GM13977 (cell line): ENCODE measurements at regions not wholly inside any gene's neighbourhood (a gene's known extent, or its start where the extent isn't known, plus 50 kb on each side); places are given as distances from the start of the nearest gene placed in this dataset.
A peak's percentile ranks its signal among the peaks of the same experiment; 100 is the strongest.

ENCODE experiments used
- DNase-seq: peaks from one replicate; pipeline ENCODE4 v3.0.0; 2012; ENCODE audit warnings: low spot score
- in situ Hi-C: fragments of 300-500 bp; cut with MboI; formaldehyde crosslinking; loops from one replicate; pipeline ENCODE4 v1.12.0; 2022; ENCODE audit warnings: low sequenced_read_pairs, low pct_unique_long_range_greater_than_20kb, mixed read lengths, inconsistent platforms; ENCODE audit not compliant: unreplicated experiment
- TF ChIP-seq, protein P1 (sequence below): IDR thresholded peaks from 2 replicates; pipeline ENCODE4 v1.5.1; 2012; ENCODE audit warnings: mild to moderate bottlenecking, control low read depth; ENCODE audit not compliant: insufficient read depth; ENCODE audit errors: extremely low read depth, missing control alignments

DNA sequence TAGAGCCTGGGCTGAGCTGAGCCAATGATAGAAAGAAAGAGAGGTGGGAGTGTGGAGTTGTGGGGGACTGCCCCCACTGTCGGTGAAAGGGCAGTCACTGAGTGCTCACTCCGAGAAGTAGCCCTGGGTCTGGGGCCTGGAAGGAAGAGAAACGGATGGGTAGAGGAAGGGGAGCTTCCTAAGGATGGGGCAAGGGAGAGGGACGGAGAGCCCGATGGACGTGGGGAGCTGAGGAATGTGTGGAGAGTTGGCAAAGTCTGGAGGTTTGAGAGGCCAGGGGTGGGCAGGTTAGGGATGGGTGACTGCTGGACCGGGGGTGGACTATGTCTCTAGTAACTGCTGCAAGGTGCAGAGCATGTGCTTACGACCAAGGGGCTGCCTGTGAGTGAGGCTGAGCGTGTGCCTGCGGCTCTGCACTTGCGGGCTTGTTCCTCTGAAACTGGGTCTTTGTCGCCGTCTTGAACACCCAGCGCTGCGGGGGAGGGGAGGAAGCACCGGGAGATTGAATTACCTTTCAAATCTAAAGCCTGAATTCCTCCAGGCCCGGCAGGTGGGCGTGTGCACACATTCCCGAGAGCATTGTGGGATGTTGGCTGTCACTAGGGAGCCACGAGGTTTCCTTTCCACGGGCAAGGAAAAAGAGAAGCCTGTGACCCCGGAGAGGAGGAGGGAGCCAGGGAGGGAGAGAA lies 76.4 kb upstream of the ARAP3 start:
- TF ChIP-seq, protein P1, sequence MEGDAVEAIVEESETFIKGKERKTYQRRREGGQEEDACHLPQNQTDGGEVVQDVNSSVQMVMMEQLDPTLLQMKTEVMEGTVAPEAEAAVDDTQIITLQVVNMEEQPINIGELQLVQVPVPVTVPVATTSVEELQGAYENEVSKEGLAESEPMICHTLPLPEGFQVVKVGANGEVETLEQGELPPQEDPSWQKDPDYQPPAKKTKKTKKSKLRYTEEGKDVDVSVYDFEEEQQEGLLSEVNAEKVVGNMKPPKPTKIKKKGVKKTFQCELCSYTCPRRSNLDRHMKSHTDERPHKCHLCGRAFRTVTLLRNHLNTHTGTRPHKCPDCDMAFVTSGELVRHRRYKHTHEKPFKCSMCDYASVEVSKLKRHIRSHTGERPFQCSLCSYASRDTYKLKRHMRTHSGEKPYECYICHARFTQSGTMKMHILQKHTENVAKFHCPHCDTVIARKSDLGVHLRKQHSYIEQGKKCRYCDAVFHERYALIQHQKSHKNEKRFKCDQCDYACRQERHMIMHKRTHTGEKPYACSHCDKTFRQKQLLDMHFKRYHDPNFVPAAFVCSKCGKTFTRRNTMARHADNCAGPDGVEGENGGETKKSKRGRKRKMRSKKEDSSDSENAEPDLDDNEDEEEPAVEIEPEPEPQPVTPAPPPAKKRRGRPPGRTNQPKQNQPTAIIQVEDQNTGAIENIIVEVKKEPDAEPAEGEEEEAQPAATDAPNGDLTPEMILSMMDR, result no peak
- in situ Hi-C loops, result no loop called here
- no peak for DNase-seq

DNA sequence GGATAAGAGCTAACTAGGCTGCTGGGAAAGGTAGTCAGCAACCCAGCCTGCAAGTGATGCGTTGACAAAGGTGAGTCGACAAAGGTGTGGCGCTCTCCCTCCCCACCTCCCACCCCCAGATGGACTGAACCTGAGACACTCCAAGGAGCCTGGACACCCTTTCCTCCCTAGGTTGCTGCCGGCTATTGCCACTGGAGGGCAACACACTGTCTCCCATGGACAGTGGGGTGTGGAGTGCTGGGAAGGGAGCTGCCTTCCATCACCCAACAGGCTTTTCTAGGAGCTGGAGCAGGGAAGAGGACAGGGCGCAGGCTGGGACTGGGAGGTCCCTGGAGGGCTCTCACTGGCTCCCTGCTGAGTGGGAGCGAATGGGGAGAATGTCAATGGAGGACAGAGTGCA lies 75.4 kb upstream of the ARAP3 start:
- TF ChIP-seq, protein P1, result peak; percentile 28
- DNase-seq, result no peak
- in situ Hi-C loops, result no loop called here

DNA sequence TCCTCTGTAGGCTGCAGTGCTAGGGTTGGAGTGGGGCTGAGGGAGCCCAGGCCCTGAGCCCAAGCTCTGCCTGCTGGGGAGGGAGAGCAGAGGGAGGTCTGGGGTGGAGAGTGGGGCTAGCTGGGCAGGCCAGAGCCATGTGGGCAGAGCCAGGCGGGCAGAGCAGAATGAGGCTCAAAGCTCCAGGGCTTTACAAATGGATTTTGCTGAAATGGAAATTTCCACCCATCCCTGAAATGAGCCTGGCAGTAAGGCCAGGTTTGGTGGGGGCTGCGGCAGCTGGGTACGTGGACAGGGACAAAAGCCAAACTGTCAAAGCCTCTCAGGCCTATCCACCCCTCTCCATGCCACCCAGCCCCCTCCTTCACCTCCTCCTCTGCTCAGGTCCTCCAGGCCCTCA lies 74.2 kb upstream of the ARAP3 start:
- in situ Hi-C loops, result no loop called here
- TF ChIP-seq, protein P1, result no peak

DNA sequence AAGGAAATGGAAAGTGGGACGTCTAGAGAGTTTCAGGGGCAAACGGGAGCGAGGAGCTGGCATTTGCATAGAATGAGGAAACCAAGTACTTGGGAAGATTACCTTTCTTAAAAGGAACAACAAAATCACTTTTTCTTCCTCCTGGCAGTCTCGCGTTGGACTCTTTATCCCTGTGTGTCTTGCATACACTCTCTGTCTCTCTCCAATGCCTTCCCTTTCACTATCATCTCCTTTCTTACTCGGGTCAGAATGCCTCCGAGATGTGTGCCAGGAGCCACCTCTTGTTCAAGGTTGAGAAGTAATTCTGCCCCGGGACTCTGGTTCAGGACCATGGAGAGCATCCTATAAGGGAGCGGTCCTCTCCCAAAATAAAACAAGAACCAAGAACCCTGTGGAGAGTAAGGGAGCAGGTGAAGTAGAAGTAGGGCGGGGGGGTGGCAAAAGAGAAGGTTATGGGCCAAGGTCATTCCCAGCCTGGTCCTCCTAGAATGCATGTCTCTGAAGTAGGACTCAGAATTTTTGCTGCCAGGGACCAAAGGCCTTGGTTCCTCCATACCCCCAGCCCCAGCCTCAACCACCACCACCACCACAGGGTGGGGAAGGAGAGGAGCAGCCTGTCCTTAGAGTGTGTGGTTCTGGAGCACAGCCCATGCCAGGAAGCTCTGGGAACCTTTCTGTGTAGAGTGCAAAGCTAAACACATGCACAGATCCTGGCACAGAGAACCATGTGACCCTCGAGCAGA lies 72.1 kb upstream of the ARAP3 start:
- in situ Hi-C loops, result no loop called here
- DNase-seq, result peak; percentile 70
- TF ChIP-seq, protein P1, result no peak

More for the DNA sequence above, 74.2 kb upstream of the ARAP3 start:
- DNase-seq, result no peak

DNA sequence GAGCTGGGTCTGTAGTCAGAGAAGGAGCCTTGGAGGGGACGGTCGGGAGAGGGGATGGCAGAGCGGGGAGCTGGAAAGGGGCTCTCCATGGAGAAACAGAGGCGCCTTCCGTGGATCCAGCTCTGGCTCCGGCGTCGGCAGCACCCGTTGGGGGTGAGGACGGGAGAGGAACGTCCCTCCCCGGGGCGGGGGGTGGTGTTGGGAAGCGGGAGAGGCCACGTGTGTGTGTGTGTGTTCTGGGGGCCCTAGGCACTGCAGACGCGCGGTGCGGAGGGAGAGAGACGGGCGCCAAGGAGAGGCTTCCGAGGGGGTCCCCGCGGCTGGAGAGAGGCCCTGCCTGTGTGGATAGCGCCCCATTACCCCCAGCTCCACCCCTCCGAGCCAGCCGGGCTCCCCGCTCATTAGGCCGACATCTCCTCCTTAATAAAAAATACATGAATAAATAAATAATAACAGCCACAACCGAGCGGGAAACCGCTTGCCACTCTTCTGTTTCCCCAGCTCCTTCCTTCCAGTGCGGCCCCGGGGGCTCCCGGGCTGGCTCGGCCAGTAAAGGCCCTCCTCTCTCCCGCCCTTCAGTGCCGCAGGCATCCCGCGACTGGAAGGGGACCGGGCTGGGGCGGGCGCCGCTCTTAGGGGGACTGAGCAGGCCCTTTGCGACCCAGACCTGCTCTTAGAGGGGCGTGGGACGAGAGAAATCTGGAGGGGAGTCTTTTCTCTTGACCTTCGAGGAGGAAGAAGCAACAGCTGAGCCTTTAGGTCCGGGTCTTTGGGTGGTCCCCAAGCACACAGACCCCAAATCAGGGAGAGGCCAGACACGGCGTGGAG lies 71.3 kb upstream of the ARAP3 start:
- TF ChIP-seq, protein P1, result no peak
- no peak for DNase-seq
- in situ Hi-C loops, result no loop called here
